Omental fat pad (tissue), 3 donors: ENCODE measurements at regions not wholly inside any gene's neighbourhood (a gene's known extent, or its start where the extent isn't known, plus 50 kb on each side); places are given as distances from the start of the nearest gene placed in this dataset.

Source experiments
- ATAC-seq: fragments of 150-250 bp; one replicate; pipeline ENCODE4 v1.9.1; 2016; ENCODE audit warnings: mild to moderate bottlenecking, moderate library complexity; ENCODE audit not compliant: low FRiP score
- DNase-seq: peaks from one replicate; pipeline ENCODE4 v3.0.0-alpha.2; 2019; ENCODE audit warnings: low spot score
- TF ChIP-seq, protein P1 (sequence below), 3 donors: fragments of 450-650 bp; IDR thresholded peaks; one replicate each; pipeline ENCODE4 v1.5.1; 2016 to 2017; ENCODE audit warnings: antibody characterized with exemption in 3 of 3, mild to moderate bottlenecking in 3 of 3, moderate library complexity in 2 of 3

DNA sequence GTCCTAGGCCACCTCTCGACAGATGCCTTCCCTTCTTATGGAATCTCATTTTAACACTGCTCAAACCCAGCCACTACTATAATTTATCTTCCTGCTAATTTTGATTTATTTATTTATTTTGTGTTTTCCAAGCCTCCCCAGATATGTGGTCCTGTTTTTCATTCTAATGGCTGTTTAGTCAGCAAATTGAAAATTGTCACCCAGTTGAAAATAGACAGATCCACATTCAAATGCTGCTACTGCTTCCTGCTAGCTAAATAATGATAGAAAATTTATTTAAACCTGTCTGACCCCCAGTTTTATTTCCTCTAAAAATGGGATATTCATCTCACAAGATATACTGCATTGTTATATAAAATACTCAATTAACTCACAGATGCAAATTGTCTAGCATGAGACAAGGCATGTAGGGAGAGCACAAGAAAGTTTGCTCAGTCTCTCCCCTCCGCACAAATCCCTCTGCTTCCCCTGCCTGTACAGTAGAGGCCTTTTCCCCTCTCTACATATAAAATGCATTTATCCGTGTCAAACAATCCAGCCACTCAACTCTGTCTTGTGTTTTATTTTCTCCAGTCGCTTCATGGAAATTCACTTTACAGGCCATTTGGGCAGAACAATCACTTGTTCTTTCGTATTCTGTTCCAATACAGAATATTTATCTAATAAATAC lies 389.9 kb downstream of the SOX11 start:
- DNase-seq (no peak), ATAC-seq (no peak)
- TF ChIP-seq, protein P1, sequence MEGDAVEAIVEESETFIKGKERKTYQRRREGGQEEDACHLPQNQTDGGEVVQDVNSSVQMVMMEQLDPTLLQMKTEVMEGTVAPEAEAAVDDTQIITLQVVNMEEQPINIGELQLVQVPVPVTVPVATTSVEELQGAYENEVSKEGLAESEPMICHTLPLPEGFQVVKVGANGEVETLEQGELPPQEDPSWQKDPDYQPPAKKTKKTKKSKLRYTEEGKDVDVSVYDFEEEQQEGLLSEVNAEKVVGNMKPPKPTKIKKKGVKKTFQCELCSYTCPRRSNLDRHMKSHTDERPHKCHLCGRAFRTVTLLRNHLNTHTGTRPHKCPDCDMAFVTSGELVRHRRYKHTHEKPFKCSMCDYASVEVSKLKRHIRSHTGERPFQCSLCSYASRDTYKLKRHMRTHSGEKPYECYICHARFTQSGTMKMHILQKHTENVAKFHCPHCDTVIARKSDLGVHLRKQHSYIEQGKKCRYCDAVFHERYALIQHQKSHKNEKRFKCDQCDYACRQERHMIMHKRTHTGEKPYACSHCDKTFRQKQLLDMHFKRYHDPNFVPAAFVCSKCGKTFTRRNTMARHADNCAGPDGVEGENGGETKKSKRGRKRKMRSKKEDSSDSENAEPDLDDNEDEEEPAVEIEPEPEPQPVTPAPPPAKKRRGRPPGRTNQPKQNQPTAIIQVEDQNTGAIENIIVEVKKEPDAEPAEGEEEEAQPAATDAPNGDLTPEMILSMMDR (IDR thresholded peaks at IDR 0.05) = no peak

DNA sequence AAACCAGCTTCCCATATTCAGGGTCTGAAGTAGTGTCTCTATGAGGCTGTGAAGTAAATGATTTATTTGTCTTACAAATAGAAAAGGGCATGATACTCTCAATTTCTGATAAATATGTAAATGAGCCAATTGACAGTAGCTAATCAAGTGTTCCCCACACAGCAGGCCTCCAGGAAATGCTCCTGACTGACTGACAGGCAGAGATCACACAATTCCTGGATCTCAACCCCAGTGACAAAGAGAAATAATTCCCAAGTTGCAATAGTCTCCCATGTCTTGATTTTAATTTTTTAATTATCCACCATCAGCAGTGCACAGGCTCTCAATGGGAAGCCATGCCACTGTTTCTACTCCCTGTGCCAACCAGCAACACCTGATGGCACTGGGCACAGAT lies 390.4 kb downstream of the SOX11 start:
- TF ChIP-seq, protein P1 (IDR thresholded peaks at IDR 0.05) = no peak
- no peak for ATAC-seq
- no peak for DNase-seq

DNA sequence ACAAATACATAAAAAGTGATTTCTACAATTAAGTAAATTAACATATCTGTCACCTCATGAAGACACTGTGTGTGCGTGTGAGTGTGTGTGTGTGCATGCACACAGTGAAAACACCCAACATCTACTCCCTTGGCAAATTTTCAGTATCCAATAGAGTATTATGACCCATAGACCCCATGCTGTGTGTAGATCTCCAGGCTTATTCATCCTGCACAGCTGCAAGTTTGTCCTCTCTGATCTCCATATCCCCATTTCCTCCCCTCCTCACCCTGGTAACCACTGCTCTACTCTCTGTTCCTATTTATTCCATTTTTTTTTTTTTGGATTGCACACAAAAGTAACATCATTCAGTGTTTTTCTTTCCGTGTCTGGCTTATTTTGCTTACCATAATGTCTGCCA lies 391.0 kb downstream of the SOX11 start:
- DNase-seq (no peak), ATAC-seq (no peak)
- TF ChIP-seq, protein P1 (IDR thresholded peaks at IDR 0.05) = no peak

DNA sequence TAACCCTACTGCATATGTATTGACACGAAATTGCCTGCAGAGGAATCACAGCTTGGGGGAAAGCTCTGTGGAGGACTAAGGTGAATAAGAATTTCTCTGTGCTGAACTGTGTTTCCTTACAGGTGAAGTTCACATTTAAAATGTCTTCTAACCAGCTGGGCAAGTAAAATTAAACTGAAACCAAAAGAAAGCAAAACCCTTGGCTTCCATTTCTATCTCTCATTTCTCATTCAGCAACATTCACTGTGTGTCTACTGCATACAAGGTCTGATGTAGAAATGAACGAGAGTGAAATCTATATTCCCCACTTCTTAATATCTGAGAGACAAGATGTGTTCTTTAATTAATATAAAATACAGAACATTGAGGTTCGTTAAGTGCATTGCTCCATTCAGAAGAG lies 397.3 kb downstream of the SOX11 start:
- DNase-seq = no peak
- TF ChIP-seq, protein P1 (IDR thresholded peaks at IDR 0.05) = no peak
- ATAC-seq = no peak

DNA sequence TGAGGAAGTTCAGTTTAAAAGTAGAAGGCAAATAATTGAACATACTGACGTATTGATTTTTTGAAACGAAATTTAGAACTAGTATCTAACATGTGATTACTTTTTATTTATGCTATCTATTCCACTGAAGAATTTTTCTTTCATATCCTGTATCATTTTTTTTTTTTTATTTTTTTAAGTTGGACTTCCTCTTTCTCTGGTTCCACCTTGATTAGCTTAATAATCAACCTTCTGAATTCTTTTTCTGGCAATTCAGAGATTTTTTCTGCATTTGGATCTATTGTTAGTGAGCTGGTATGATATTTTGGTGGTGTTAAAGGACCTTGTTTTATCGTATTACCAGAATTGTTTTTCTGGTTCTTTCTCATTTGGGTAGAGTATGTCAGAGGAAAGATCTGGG lies 411.2 kb downstream of the SOX11 start:
- ATAC-seq (no peak), DNase-seq (no peak)
- TF ChIP-seq, protein P1 (IDR thresholded peaks at IDR 0.05) = no peak

DNA sequence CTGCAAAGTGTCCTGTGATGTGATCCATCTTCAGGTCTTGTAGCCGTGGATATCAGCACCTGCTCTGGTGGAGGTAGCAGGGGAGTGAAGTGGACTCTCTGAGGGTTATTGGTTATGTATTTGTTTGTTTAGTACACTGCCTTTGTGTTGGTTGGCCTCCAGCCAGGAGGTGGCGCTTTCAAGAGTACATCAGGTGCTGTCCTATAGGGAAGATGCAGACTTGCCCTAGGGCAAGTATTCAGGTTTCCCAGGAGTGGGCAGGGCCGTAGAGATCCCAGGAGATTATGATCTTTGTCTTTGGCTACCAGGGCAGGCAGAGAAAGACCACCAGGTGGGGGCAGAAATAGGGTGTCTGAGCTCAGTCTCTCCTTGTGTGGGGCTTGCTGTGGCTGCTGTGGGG lies 411.8 kb downstream of the SOX11 start:
- DNase-seq (no peak), ATAC-seq (no peak)
- TF ChIP-seq, protein P1 (IDR thresholded peaks at IDR 0.05) = no peak

DNA sequence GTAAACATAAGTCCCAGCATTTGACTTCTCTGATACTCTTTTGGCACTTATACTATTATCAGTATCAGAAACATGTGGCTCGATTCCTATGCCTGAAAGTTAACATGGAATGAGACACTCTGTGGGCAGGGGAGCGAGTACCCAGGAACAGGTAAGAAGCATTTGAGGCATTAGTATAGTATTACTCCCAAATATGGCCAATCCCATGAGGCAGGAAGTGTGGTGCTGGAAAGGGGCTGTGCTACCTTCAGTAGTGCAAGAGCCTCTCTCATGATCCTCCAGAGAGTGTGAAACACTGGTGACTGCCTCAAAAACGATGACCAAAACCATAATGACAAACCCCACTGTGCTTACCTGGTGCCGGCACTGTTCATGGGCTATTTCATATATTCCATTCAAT lies 415.1 kb downstream of the SOX11 start:
- ATAC-seq (no peak), DNase-seq (no peak)
- TF ChIP-seq, protein P1 (IDR thresholded peaks at IDR 0.05) = no peak
